GM12878 (cell line): ENCODE measurements at regions not wholly inside any gene's neighbourhood (a gene's known extent, or its start where the extent isn't known, plus 50 kb on each side); places are given as distances from the start of the nearest gene placed in this dataset.

ENCODE experiments used
- CBX3 ChIP-seq: fragments of 200-600 bp; sonication (generic); IDR thresholded peaks from 2 replicates; pipeline ENCODE4 v1.6.1; 2016; ENCODE audit warnings: low read depth, borderline replicate concordance
- CHD4 ChIP-seq: fragments of 200-600 bp; sonication (generic); IDR thresholded peaks from 2 replicates; pipeline ENCODE4 v1.6.1; 2016; ENCODE audit warnings: mild to moderate bottlenecking
- CREM ChIP-seq: IDR thresholded peaks from 2 replicates; pipeline ENCODE4 v1.6.1; 2014; ENCODE audit warnings: antibody characterized with exemption, low read depth
- E2F8 ChIP-seq: fragments of 450-650 bp; IDR thresholded peaks from 2 replicates; pipeline ENCODE4 v1.6.1; 2018; ENCODE audit warnings: mild to moderate bottlenecking, low read depth, moderate library complexity; ENCODE audit not compliant: partially characterized antibody
- HDAC2 ChIP-seq: fragments of 200-600 bp; sonication (generic); IDR thresholded peaks from 2 replicates; pipeline ENCODE4 v1.6.1; 2017
- RAD21 ChIP-seq: IDR thresholded peaks from 2 replicates; pipeline ENCODE4 v1.6.1; 2011; ENCODE audit warnings: mild to moderate bottlenecking, low read depth, low read length, moderate library complexity; ENCODE audit not compliant: insufficient read depth
- RB1 ChIP-seq: fragments of 450-650 bp; formaldehyde crosslinking; IDR thresholded peaks from 2 replicates; pipeline ENCODE4 v1.6.1; 2017; ENCODE audit warnings: mild to moderate bottlenecking, borderline replicate concordance
- ZBTB11 ChIP-seq: fragments of 450-650 bp; formaldehyde crosslinking; IDR thresholded peaks from 2 replicates; pipeline ENCODE4 v1.5.0; 2022; ENCODE audit warnings: mild to moderate bottlenecking, missing genetic modification characterization
- ZBTB40 ChIP-seq: fragments of 450-650 bp; IDR thresholded peaks from 2 replicates; pipeline ENCODE4 v1.6.1; 2016; ENCODE audit warnings: mild to moderate bottlenecking, moderate library complexity, borderline replicate concordance
- TF ChIP-seq, protein P1 (sequence below), 3 experiments: IDR thresholded peaks in 2 of 3; conservative IDR thresholded peaks in 1 of 3; 2 replicates each; pipeline ENCODE4 v1.5.1; 2011; ENCODE audit warnings: low read depth in 3 of 3, low read length in 3 of 3, mild to moderate bottlenecking in 3 of 3, control low read depth in 2 of 3, moderate library complexity in 2 of 3, inconsistent platforms in 1 of 3, mixed read lengths in 1 of 3; ENCODE audit not compliant: control insufficient read depth in 2 of 3, insufficient read depth in 1 of 3; ENCODE audit errors: extremely low read depth in 1 of 3

GRCh38 chr16:7919782-7920181 lies 587.1 kb downstream of the RBFOX1 start:
- TF ChIP-seq, protein P1, sequence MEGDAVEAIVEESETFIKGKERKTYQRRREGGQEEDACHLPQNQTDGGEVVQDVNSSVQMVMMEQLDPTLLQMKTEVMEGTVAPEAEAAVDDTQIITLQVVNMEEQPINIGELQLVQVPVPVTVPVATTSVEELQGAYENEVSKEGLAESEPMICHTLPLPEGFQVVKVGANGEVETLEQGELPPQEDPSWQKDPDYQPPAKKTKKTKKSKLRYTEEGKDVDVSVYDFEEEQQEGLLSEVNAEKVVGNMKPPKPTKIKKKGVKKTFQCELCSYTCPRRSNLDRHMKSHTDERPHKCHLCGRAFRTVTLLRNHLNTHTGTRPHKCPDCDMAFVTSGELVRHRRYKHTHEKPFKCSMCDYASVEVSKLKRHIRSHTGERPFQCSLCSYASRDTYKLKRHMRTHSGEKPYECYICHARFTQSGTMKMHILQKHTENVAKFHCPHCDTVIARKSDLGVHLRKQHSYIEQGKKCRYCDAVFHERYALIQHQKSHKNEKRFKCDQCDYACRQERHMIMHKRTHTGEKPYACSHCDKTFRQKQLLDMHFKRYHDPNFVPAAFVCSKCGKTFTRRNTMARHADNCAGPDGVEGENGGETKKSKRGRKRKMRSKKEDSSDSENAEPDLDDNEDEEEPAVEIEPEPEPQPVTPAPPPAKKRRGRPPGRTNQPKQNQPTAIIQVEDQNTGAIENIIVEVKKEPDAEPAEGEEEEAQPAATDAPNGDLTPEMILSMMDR (IDR thresholded peaks at IDR 0.05 in 2 of 3, conservative IDR thresholded peaks at IDR 0.05 in 1 of 3; ENCODE audit: control insufficient read depth in 2 of 3, extremely low read depth in 1 of 3, insufficient read depth in 1 of 3, low read depth in 3 of 3, low read length in 3 of 3), result no peak
- no peak for TF ChIP-seq ZBTB40
- TF ChIP-seq E2F8, result no peak
- TF ChIP-seq ZBTB11 (CRISPR knock-in tag), result no peak
- no peak for TF ChIP-seq HDAC2
- no peak for TF ChIP-seq CHD4
- no peak for TF ChIP-seq CBX3
- TF ChIP-seq RB1, result no peak
- TF ChIP-seq RAD21, result no peak
- no peak for TF ChIP-seq CREM
